Tibial nerve (tissue), 3 donors: ENCODE measurements at regions not wholly inside any gene's neighbourhood (a gene's known extent, or its start where the extent isn't known, plus 50 kb on each side); places are given as distances from the start of the nearest gene placed in this dataset.

Source experiments
- CTCF ChIP-seq, 5 experiments: fragments of 200-600 bp in 3 of 5; fragments of 450-650 bp in 2 of 5; sonication (generic) in 3 of 5; IDR thresholded peaks; one replicate each; pipeline ENCODE4 v1.5.1; 2016 to 2019; ENCODE audit warnings: antibody characterized with exemption in 5 of 5, mild to moderate bottlenecking in 3 of 5, moderate library complexity in 2 of 5
- POLR2A ChIP-seq, 2 donors: fragments of 450-650 bp; IDR thresholded peaks; one replicate each; pipeline ENCODE4 v1.6.1; 2017; ENCODE audit warnings: antibody characterized with exemption in 2 of 2, mild to moderate bottlenecking in 2 of 2, moderate library complexity in 2 of 2

DNA sequence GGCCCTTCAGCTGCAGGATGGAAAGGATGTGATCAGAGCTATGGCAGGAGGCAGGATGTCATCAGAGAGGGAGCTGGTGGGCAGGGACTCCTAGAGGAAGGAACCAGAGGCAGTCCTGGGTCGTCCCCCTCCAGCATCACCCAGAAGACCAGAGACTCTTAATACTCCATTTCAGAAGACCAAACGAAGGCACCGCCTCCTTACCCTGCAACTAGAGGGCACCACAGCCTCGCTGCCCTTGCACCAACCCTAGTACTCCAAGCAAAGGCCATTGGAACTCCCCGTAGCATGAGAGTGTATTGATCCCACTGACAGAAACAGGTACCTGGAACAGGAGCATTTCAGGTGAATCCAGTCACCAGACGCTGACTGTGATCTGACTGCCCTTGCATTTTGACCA is 598.1 kb downstream of the NPHP4 start:
- TF ChIP-seq CTCF (IDR thresholded peaks at IDR 0.05) = no peak
- no peak for TF ChIP-seq POLR2A (IDR thresholded peaks at IDR 0.05)
